ENCODE measurements at regions not wholly inside any gene's neighbourhood (a gene's known extent, or its start where the extent isn't known, plus 50 kb on each side); places are given as distances from the start of the nearest gene placed in this dataset.

DNA sequence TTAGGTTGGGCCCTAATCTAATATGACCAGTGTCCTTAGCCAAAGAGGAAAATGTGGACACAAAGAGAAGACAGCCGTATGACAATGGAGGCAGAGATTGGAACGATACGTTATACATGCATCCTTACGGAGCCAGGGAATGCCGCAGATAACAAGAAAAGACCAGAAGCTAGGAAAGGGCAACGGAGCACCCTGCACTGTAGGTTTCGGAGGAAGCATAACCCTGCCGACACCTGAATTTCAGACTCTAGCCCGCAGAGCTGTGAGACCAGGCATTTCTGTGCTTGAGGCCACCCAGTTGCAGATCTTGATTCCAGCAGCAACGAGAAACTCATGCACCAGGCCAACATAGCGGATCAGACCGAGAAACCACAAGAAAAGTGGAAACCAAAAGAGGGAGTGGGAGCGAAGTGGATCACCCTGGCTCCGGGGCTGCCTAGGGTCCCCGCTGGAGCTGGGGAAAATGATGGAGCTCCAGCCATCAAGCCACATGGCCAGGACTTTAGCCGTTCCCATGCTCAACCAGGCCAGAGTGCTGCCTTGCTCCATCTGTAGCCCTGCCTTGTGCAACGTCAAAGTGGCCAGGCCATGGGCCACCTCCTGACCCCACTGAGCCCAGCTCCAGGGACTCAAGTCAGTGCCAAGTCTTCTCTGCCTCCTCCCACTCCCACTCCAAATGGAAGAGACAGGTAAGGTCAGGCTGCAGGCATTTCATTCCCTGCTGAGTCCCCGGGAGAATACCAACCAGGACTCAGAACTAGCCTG lies 51.7 kb upstream of the RPL38 start:
- TF ChIP-seq, protein P1, sequence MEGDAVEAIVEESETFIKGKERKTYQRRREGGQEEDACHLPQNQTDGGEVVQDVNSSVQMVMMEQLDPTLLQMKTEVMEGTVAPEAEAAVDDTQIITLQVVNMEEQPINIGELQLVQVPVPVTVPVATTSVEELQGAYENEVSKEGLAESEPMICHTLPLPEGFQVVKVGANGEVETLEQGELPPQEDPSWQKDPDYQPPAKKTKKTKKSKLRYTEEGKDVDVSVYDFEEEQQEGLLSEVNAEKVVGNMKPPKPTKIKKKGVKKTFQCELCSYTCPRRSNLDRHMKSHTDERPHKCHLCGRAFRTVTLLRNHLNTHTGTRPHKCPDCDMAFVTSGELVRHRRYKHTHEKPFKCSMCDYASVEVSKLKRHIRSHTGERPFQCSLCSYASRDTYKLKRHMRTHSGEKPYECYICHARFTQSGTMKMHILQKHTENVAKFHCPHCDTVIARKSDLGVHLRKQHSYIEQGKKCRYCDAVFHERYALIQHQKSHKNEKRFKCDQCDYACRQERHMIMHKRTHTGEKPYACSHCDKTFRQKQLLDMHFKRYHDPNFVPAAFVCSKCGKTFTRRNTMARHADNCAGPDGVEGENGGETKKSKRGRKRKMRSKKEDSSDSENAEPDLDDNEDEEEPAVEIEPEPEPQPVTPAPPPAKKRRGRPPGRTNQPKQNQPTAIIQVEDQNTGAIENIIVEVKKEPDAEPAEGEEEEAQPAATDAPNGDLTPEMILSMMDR (CRISPR knock-in tag; IDR thresholded peaks at IDR 0.05): no peak
- TF ChIP-seq RAD21 (CRISPR knock-in tag; IDR thresholded peaks at IDR 0.05): no peak
- TF ChIP-seq ZC3H13 (CRISPR knock-in tag; IDR thresholded peaks at IDR 0.05): no peak

All from HepG2 (cell line).